Osteoblast (primary cell): ENCODE measurements at regions not wholly inside any gene's neighbourhood (a gene's known extent, or its start where the extent isn't known, plus 50 kb on each side); places are given as distances from the start of the nearest gene placed in this dataset.

Source experiments
- DNase-seq: peaks from one replicate; pipeline ENCODE4 v3.0.0; 2011; ENCODE audit warnings: low spot score, mixed read lengths; ENCODE audit not compliant: insufficient read length; ENCODE audit errors: missing footprints
- H2AFZ ChIP-seq: 2 replicates; pipeline ENCODE4 v1.6.0; 2011; ENCODE audit warnings: mild to moderate bottlenecking, low read length
- H3K27ac ChIP-seq: 2 replicates; pipeline ENCODE4 v1.5.1; 2011; ENCODE audit warnings: mild to moderate bottlenecking, low read depth, low read length, moderate library complexity
- H3K27me3 ChIP-seq: 2 replicates; pipeline ENCODE4 v1.6.0; 2012; ENCODE audit warnings: mild to moderate bottlenecking, control low read depth, inconsistent platforms, low read length, moderate library complexity; ENCODE audit not compliant: insufficient read depth
- H3K36me3 ChIP-seq: 2 replicates; pipeline ENCODE4 v1.5.1; 2011; ENCODE audit warnings: mild to moderate bottlenecking, low read length, control low read depth, moderate library complexity; ENCODE audit not compliant: insufficient read depth
- H3K4me1 ChIP-seq: 2 replicates; pipeline ENCODE4 v1.5.1; 2011; ENCODE audit warnings: mild to moderate bottlenecking, low read length, control low read depth, moderate library complexity; ENCODE audit not compliant: insufficient read depth
- H3K4me2 ChIP-seq: 2 replicates; pipeline ENCODE4 v1.6.0; 2011; ENCODE audit warnings: mild to moderate bottlenecking, low read length; ENCODE audit not compliant: insufficient read depth
- H3K4me3 ChIP-seq: fragments of 200-600 bp; sonication (generic); 3 replicates; pipeline ENCODE4 v1.5.1; 2012; ENCODE audit warnings: mild to moderate bottlenecking, low read length, inconsistent platforms; ENCODE audit not compliant: insufficient read depth
- H3K79me2 ChIP-seq: 2 replicates; pipeline ENCODE4 v1.6.0; 2012; ENCODE audit warnings: mild to moderate bottlenecking, low read length, control low read depth, inconsistent platforms; ENCODE audit not compliant: insufficient read depth
- H3K9me3 ChIP-seq: 2 replicates; pipeline ENCODE4 v1.5.1; 2011; ENCODE audit warnings: low read depth, low read length, control low read depth
- H4K20me1 ChIP-seq: 2 replicates; pipeline ENCODE4 v1.6.0; 2012; ENCODE audit warnings: mild to moderate bottlenecking, low read length, control low read depth; ENCODE audit not compliant: insufficient read depth
- CTCF ChIP-seq: IDR thresholded peaks from 2 replicates; pipeline ENCODE4 v1.5.1; 2011; ENCODE audit warnings: mild to moderate bottlenecking, low read depth, low read length, moderate library complexity; ENCODE audit errors: extremely low read depth

GRCh38 chr9:82406456-82407085 is 418.0 kb downstream of the SPATA31D1 start:
- no peak for DNase-seq
- no peaks in the 10 kb centered on the region for H3K9me3 ChIP-seq
- no peaks in the 10 kb centered on the region for H4K20me1 ChIP-seq
- no peak overlapping the region for H2AFZ ChIP-seq
- peaks cover 9% of the 10 kb centered on the region for H3K4me1 ChIP-seq
- H3K79me2 ChIP-seq, result no peaks in the 10 kb centered on the region
- no peak overlapping the region for H3K4me3 ChIP-seq
- TF ChIP-seq CTCF, result no peak
- H3K36me3 ChIP-seq, result no peaks in the 10 kb centered on the region
- no peaks in the 10 kb centered on the region for H3K27me3 ChIP-seq
- H3K4me2 ChIP-seq, result no peak overlapping the region
- no peak overlapping the region for H3K27ac ChIP-seq

DNA sequence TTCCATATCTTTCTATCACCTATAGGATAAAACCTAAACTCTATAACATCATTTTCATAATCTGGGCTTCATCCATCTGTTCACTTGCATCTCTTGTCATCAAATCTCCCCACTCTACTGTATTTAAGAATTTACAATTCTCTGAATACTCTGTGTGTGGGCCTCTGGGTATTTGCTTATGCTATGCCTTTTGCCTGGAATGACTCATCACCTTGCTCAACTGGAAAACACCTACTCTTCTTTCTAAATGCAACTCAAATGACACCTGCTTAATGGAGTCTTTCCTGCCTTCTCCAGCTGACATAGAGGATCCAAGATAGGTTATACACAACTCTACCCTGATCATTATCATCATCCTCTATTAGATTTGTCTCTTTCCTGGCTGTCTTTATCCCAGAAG is 421.7 kb downstream of the SPATA31D1 start:
- no peak overlapping the region for H3K4me2 ChIP-seq
- no peaks in the 10 kb centered on the region for H3K79me2 ChIP-seq
- H3K9me3 ChIP-seq, result no peaks in the 10 kb centered on the region
- no peaks in the 10 kb centered on the region for H3K36me3 ChIP-seq
- H2AFZ ChIP-seq, result no peak overlapping the region
- no peaks in the 10 kb centered on the region for H4K20me1 ChIP-seq
- DNase-seq, result no peak
- no peak for TF ChIP-seq CTCF
- no peak overlapping the region for H3K27ac ChIP-seq
- H3K27me3 ChIP-seq, result no peaks in the 10 kb centered on the region
- no peaks in the 10 kb centered on the region for H3K4me1 ChIP-seq
- H3K4me3 ChIP-seq, result no peak overlapping the region

DNA sequence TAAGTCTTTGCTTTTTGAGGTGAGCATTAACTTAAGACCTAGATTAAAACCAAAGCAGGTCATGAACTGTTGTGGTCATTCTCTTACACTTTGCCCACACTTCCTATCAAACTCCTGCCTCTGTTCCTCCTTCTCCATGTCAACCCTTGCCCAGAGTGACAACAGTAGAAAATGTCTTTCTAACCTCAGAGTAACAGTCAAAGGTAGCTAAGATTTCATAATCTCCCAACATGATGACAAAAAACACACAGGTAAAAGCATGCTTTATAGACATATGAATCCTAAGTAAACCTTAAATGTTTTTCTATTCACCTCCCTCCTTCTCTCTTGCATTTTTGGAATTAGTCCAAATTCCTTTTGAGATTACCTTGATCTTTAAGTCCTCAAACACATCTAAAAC is 422.3 kb downstream of the SPATA31D1 start:
- no peak for DNase-seq
- Histone ChIP-seq H3K4me3 (no peak overlapping the region), H4K20me1 (no peaks in the 10 kb centered on the region), H3K27ac (no peak overlapping the region), H3K36me3 (no peaks in the 10 kb centered on the region), H3K4me1 (no peaks in the 10 kb centered on the region), H3K4me2 (no peak overlapping the region), H3K27me3 (no peaks in the 10 kb centered on the region), H2AFZ (no peak overlapping the region), H3K9me3 (no peaks in the 10 kb centered on the region), H3K79me2 (no peaks in the 10 kb centered on the region)
- TF ChIP-seq CTCF, result no peak

- no peak overlapping the region for H3K4me3 ChIP-seq
- H3K79me2 ChIP-seq, result no peaks in the 10 kb centered on the region
- H3K4me2 ChIP-seq, result no peak overlapping the region
- no peak for TF ChIP-seq CTCF
- no peaks in the 10 kb centered on the region for H3K4me1 ChIP-seq
- no peaks in the 10 kb centered on the region for H3K36me3 ChIP-seq
- H3K27ac ChIP-seq, result no peak overlapping the region
- no peaks in the 10 kb centered on the region for H3K9me3 ChIP-seq
- H3K27me3 ChIP-seq, result no peaks in the 10 kb centered on the region
- no peaks in the 10 kb centered on the region for H4K20me1 ChIP-seq
- DNase-seq, result no peak
- no peak overlapping the region for H2AFZ ChIP-seq
Observed at GRCh38 chr9:82412586-82413305, 424.2 kb downstream of the SPATA31D1 start.
